ENCODE measurements at regions not wholly inside any gene's neighbourhood (a gene's known extent, or its start where the extent isn't known, plus 50 kb on each side); places are given as distances from the start of the nearest gene placed in this dataset.

GRCh38 chr15:93418566-93418965 is 329.6 kb upstream of the RGMA start (continued):
- TF ChIP-seq SIRT6 (IDR thresholded peaks at IDR 0.05; ENCODE audit: low read length) (no peak), RAD21 (IDR thresholded peaks at IDR 0.05 in 1 of 2, conservative IDR thresholded peaks at IDR 0.05 in 1 of 2; ENCODE audit: low read depth in 2 of 2, low read length in 2 of 2) (no peak), BACH1 (IDR thresholded peaks at IDR 0.05; ENCODE audit: low read length) (no peak), KDM1A (IDR thresholded peaks at IDR 0.05; ENCODE audit: borderline replicate concordance, low read length) (no peak), CHD7 (IDR thresholded peaks at IDR 0.05; ENCODE audit: insufficient replicate concordance, low read length) (no peak), E2F6 (IDR thresholded peaks at IDR 0.05) (no peak)

Measured in H1 (cell line).